ENCODE measurements at regions not wholly inside any gene's neighbourhood (a gene's known extent, or its start where the extent isn't known, plus 50 kb on each side); places are given as distances from the start of the nearest gene placed in this dataset.

DNA sequence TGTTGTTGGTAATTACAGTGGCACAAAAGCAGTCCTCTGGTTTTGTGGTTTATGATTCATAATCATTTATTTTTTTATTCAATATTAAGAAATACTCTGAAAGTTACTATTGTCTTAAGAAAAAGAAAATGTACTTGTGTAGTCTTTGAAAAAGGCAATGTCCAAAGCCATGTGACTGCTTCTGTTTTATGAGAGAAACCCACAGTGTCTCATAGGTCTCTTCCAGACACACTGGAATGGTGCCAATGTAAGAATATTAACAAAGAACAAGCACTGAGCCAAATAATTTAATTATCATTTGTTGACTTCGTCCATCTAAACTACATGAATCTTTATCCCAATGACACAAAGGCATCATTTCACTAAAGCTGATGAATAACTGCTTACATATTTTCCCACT is 62.5 kb downstream of the RPRM start:
- ChIA-PET POLR2A (no interaction called here), CTCF (no interaction called here)
- ATAC-seq (no peak), DNase-seq (ENCODE audit: low read depth, low spot score) (no peak)
- H3K4me1 ChIP-seq (ENCODE audit: control insufficient read depth, insufficient read depth, low read length): no peaks in the 10 kb centered on the region
- no peaks in the 10 kb centered on the region for H3K9me3 ChIP-seq (ENCODE audit: control insufficient read depth, insufficient read depth, low read depth, low read length)
- H3K27me3 ChIP-seq (ENCODE audit: control insufficient read depth, insufficient read depth, low read length): no peaks in the 10 kb centered on the region
- no peak for TF ChIP-seq SIN3A (IDR thresholded peaks at IDR 0.05; ENCODE audit: borderline replicate concordance, insufficient read depth, low read depth, low read length)
- TF ChIP-seq POLR2AphosphoS5 (IDR thresholded peaks at IDR 0.05; ENCODE audit: low read depth, low read length): no peak
- TF ChIP-seq, protein P1, sequence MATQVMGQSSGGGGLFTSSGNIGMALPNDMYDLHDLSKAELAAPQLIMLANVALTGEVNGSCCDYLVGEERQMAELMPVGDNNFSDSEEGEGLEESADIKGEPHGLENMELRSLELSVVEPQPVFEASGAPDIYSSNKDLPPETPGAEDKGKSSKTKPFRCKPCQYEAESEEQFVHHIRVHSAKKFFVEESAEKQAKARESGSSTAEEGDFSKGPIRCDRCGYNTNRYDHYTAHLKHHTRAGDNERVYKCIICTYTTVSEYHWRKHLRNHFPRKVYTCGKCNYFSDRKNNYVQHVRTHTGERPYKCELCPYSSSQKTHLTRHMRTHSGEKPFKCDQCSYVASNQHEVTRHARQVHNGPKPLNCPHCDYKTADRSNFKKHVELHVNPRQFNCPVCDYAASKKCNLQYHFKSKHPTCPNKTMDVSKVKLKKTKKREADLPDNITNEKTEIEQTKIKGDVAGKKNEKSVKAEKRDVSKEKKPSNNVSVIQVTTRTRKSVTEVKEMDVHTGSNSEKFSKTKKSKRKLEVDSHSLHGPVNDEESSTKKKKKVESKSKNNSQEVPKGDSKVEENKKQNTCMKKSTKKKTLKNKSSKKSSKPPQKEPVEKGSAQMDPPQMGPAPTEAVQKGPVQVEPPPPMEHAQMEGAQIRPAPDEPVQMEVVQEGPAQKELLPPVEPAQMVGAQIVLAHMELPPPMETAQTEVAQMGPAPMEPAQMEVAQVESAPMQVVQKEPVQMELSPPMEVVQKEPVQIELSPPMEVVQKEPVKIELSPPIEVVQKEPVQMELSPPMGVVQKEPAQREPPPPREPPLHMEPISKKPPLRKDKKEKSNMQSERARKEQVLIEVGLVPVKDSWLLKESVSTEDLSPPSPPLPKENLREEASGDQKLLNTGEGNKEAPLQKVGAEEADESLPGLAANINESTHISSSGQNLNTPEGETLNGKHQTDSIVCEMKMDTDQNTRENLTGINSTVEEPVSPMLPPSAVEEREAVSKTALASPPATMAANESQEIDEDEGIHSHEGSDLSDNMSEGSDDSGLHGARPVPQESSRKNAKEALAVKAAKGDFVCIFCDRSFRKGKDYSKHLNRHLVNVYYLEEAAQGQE (IDR thresholded peaks at IDR 0.05; ENCODE audit: insufficient read depth in 1 of 2, low read depth in 2 of 2, low read length in 1 of 2): no peak
- TF ChIP-seq, protein P2, sequence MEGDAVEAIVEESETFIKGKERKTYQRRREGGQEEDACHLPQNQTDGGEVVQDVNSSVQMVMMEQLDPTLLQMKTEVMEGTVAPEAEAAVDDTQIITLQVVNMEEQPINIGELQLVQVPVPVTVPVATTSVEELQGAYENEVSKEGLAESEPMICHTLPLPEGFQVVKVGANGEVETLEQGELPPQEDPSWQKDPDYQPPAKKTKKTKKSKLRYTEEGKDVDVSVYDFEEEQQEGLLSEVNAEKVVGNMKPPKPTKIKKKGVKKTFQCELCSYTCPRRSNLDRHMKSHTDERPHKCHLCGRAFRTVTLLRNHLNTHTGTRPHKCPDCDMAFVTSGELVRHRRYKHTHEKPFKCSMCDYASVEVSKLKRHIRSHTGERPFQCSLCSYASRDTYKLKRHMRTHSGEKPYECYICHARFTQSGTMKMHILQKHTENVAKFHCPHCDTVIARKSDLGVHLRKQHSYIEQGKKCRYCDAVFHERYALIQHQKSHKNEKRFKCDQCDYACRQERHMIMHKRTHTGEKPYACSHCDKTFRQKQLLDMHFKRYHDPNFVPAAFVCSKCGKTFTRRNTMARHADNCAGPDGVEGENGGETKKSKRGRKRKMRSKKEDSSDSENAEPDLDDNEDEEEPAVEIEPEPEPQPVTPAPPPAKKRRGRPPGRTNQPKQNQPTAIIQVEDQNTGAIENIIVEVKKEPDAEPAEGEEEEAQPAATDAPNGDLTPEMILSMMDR (IDR thresholded peaks at IDR 0.05): no peak
- TF ChIP-seq TCF7L2 (IDR thresholded peaks at IDR 0.05; ENCODE audit: low read depth, low read length): no peak
- intact Hi-C loops (cut with micrococcal nuclease; ENCODE audit: unreplicated experiment): no loop called here
- H3K4me3 ChIP-seq (ENCODE audit: low read depth in 2 of 2, low read length in 2 of 2): no peak overlapping the region
- H3K27ac ChIP-seq (ENCODE audit: low read length): no peak overlapping the region
- no TSS peak for BruUV-seq (replicated peaks)
- H3K36me3 ChIP-seq (ENCODE audit: control insufficient read depth, insufficient read depth, low read length): no peaks in the 10 kb centered on the region
- in situ Hi-C loops (cut with HindIII; ENCODE audit: low pct_unique_long_range_greater_than_20kb, low sequenced_read_pairs): no loop called here

DNA sequence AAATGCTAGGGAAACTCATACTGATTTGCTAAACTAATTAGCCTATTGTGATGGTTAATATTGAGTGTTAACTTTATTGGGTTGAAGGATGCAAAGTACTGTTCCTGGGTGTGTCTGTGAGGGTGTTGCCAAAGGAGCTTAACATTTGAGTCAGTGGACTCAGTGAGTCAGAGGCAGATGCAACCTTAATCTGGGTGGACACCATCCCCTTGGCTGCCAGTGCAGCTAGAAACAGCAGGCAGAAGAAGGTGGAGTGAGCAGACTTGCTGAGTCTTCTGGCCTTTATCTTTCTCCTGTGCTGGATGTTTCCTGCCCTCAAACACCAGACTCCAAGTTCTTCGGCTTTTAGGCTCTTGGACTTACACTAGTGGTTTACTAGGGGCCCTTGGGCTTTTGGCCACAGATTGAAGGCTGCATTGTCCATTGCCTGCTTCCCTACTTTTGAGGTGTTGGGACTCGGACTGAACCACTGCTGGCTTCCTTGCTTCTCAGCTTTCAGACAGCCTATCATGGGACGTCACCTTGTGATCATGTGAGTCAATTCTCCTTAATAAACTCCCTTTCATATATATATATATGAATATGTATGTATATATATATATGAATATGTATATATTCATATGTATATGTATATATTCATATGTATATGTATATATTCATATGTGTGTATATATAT is 69.7 kb downstream of the RPRM start:
- BruUV-seq (replicated peaks): no TSS peak
- Histone ChIP-seq H3K4me1 (ENCODE audit: control insufficient read depth, insufficient read depth, low read length) (no peaks in the 10 kb centered on the region), H3K9me3 (ENCODE audit: control insufficient read depth, insufficient read depth, low read depth, low read length) (no peaks in the 10 kb centered on the region), H3K27ac (ENCODE audit: low read length) (no peak overlapping the region), H3K27me3 (ENCODE audit: control insufficient read depth, insufficient read depth, low read length) (no peaks in the 10 kb centered on the region), H3K36me3 (ENCODE audit: control insufficient read depth, insufficient read depth, low read length) (no peaks in the 10 kb centered on the region), H3K4me3 (ENCODE audit: low read depth in 2 of 2, low read length in 2 of 2) (no peak overlapping the region)
- ChIA-PET CTCF (interaction anchor here (0.7 kb wide), 1 partner anchor 171 kb away, joined by 5 read pairs; no protein-coding TSS in a partner anchor), POLR2A (no interaction called here)
- in situ Hi-C loops (cut with HindIII; ENCODE audit: low pct_unique_long_range_greater_than_20kb, low sequenced_read_pairs): no loop called here
- intact Hi-C loops (cut with micrococcal nuclease; ENCODE audit: unreplicated experiment): no loop called here
- DNase-seq (ENCODE audit: low read depth, low spot score) (no peak), ATAC-seq (no peak)
- no peak for TF ChIP-seq TCF7L2 (IDR thresholded peaks at IDR 0.05; ENCODE audit: low read depth, low read length)
- no peak for TF ChIP-seq POLR2AphosphoS5 (IDR thresholded peaks at IDR 0.05; ENCODE audit: low read depth, low read length)
- TF ChIP-seq SIN3A (IDR thresholded peaks at IDR 0.05; ENCODE audit: borderline replicate concordance, insufficient read depth, low read depth, low read length): no peak
- TF ChIP-seq, protein P1 (IDR thresholded peaks at IDR 0.05; ENCODE audit: insufficient read depth in 1 of 2, low read depth in 2 of 2, low read length in 1 of 2): no peak
- TF ChIP-seq, protein P2 (IDR thresholded peaks at IDR 0.05): no peak

Measured in Panc1 (cell line).